ENCODE measurements at regions not wholly inside any gene's neighbourhood (a gene's known extent, or its start where the extent isn't known, plus 50 kb on each side); places are given as distances from the start of the nearest gene placed in this dataset.

DNA sequence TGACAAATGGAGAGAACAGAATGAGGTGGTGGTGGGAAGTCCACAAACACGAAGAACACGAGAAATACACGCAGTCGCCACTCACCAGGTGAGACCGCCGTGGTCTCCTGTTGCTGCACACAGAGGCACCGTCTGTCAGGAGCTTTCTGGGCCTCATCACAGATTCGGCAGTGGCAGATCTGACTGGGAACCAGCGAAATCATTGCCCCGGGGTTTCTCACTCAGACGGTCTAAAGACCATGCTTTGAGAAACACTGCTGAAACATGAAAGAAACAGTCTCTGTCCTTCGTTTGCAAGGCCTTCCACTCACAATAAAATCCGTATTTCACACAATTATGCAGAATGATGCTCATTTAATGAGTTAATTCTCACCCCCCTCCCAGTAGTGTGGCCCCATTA is 130.9 kb upstream of the AFDN start:
- TF ChIP-seq POLR2AphosphoS5 (IDR thresholded peaks at IDR 0.05), result no peak
- TF ChIP-seq, protein P1, sequence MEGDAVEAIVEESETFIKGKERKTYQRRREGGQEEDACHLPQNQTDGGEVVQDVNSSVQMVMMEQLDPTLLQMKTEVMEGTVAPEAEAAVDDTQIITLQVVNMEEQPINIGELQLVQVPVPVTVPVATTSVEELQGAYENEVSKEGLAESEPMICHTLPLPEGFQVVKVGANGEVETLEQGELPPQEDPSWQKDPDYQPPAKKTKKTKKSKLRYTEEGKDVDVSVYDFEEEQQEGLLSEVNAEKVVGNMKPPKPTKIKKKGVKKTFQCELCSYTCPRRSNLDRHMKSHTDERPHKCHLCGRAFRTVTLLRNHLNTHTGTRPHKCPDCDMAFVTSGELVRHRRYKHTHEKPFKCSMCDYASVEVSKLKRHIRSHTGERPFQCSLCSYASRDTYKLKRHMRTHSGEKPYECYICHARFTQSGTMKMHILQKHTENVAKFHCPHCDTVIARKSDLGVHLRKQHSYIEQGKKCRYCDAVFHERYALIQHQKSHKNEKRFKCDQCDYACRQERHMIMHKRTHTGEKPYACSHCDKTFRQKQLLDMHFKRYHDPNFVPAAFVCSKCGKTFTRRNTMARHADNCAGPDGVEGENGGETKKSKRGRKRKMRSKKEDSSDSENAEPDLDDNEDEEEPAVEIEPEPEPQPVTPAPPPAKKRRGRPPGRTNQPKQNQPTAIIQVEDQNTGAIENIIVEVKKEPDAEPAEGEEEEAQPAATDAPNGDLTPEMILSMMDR (IDR thresholded peaks at IDR 0.05), result no peak
- TF ChIP-seq POLR2A (IDR thresholded peaks at IDR 0.05), result no peak
